Small intestine (tissue), 7 donors: ENCODE measurements at regions not wholly inside any gene's neighbourhood (a gene's known extent, or its start where the extent isn't known, plus 50 kb on each side); places are given as distances from the start of the nearest gene placed in this dataset.

ENCODE experiments used
- DNase-seq, 2 donors: peaks; one replicate each; pipeline versions ENCODE4 v3.0.0 to v3.0.0-alpha.2; 2013
- FAIRE-seq: peaks from 2 replicates; lab custom pipeline; 2012; peaks lifted over from hg19 to GRCh38; lab: Jason Lieb, UNC
- H3K27ac ChIP-seq, 3 donors: one replicate each; pipeline ENCODE4 v1.5.1; 2013; ENCODE audit warnings: low read length in 2 of 3, mild to moderate bottlenecking in 2 of 3, control low read depth in 1 of 3, inconsistent platforms in 1 of 3, low read depth in 1 of 3, moderate library complexity in 1 of 3
- H3K27me3 ChIP-seq, 3 donors: one replicate each; pipeline ENCODE4 v1.6.1; 2013; ENCODE audit warnings: low read length in 3 of 3, inconsistent platforms in 1 of 3; ENCODE audit not compliant: control insufficient read depth in 3 of 3, insufficient read depth in 3 of 3
- H3K36me3 ChIP-seq, 3 donors: one replicate each; pipeline ENCODE4 v1.6.1; 2013; ENCODE audit warnings: low read length in 3 of 3, inconsistent platforms in 1 of 3, low read depth in 1 of 3, mild to moderate bottlenecking in 1 of 3, moderate library complexity in 1 of 3; ENCODE audit not compliant: control insufficient read depth in 3 of 3, insufficient read depth in 2 of 3
- H3K4me1 ChIP-seq, 3 donors: one replicate each; pipeline ENCODE4 v1.6.1; 2013; ENCODE audit warnings: low read length in 2 of 3, inconsistent platforms in 1 of 3, low read depth in 1 of 3, mild to moderate bottlenecking in 1 of 3, moderate library complexity in 1 of 3; ENCODE audit not compliant: control insufficient read depth in 3 of 3, insufficient read depth in 2 of 3
- H3K4me3 ChIP-seq, 3 donors: one replicate each; pipeline ENCODE4 v1.5.1; 2013; ENCODE audit warnings: low read length in 3 of 3, control low read depth in 1 of 3, inconsistent platforms in 1 of 3, low read depth in 1 of 3, mild to moderate bottlenecking in 1 of 3, moderate library complexity in 1 of 3
- H3K9me3 ChIP-seq, 2 donors: one replicate each; pipeline ENCODE4 v1.6.1; 2013; ENCODE audit warnings: low read depth in 1 of 2, low read length in 1 of 2; ENCODE audit not compliant: control insufficient read depth in 2 of 2, insufficient read depth in 1 of 2
- WGBS, 3 donors: extraction: QIAGEN DNeasy Blood & Tissue Kit; methylation state at CpG; one replicate each; pipeline ENCODE4 v1.1.7; 2013; 5-methylcytosine and 5-hydroxymethylcytosine counted together
- donor health status: healthy with polysubstance abuse.
- donor health status: control.
- donor health status: control.
- donor health status: Bipolar disorder and iron deficiency.
- donor health status: healthy.

DNA sequence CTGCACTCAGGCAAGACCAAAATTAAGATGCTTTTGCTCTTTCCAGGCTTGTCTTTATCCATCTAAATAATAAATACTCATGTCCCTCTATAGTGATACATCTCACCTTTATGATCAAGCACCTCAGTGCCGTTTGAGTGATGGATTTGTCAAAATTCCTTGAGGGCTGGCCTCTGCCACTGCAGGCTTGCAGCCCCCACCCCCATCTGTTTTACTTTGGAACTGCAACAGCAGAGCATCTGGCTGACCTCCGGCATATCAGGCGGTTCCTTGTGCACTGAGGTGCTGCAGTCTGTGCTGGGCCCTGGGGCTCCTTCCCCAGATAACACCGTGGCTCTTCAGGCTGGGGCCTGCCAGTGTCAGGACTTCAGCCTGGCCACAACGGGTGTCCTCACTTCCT lies 386.9 kb downstream of the CDH26 start:
- DNase-seq (no peak), FAIRE-seq (no peak)
- Histone ChIP-seq H3K27ac (no peak overlapping the region), H3K4me3 (no peak overlapping the region), H3K27me3 (no peaks in the 10 kb centered on the region), H3K4me1 (no peaks in the 10 kb centered on the region), H3K36me3 (no peaks in the 10 kb centered on the region), H3K9me3 (no peaks in the 10 kb centered on the region)
- 65 to 77% (median 70%) methylated on average over 5 of the region's 5 CpGs for WGBS, 3 donors

DNA sequence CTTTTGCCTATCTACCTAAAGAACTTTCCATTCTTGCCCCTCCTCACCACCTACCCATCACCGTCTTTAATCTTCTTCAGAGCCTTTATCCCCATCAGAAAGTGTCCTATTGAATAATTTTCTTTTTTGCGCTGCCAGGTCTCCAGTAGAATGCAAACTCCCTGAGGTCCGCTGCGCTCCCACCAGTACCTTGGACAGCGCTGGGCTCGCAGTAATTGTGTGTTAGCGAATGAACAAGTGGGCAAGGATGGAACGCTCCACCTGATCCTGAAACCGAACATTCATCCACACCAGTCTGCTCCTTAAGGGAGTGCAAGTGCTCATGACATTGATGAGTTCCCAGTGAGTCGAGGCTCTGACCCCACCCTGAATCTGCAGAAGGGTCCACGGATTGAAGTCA lies 391.2 kb downstream of the CDH26 start:
- H3K27me3 ChIP-seq = no peaks in the 10 kb centered on the region
- FAIRE-seq = no peak
- no peak for DNase-seq
- H3K27ac ChIP-seq = no peak overlapping the region
- no peaks in the 10 kb centered on the region for H3K36me3 ChIP-seq
- H3K4me1 ChIP-seq = no peaks in the 10 kb centered on the region
- H3K4me3 ChIP-seq = no peak overlapping the region
- no peaks in the 10 kb centered on the region for H3K9me3 ChIP-seq
- WGBS, 3 donors = 89 to 94% (median 93%) methylated on average over 11 of the region's 11 CpGs

DNA sequence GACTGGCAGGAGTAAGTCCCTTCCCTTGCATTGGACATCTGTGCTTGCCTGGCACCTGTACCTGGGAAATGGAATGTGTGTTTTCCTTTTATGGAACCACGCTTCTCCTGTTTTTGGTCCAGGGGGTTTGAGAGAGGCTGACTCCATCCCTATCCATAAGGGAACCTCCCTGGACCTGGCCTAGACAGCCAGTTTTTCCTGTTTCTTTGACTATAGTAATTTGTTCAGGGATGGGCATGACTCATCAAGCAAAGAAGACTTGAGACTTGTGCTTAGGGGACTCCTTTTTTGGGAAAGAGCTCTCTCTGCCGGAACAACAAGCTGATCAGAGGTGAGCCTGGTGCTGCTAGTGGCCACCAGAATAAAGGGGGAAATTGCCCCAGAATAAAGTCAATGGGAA lies 393.8 kb downstream of the CDH26 start:
- H3K36me3 ChIP-seq = no peaks in the 10 kb centered on the region
- no peaks in the 10 kb centered on the region for H3K27me3 ChIP-seq
- no peak for FAIRE-seq
- no peak overlapping the region for H3K4me3 ChIP-seq
- H3K4me1 ChIP-seq = no peaks in the 10 kb centered on the region
- 66 to 96% (median 94%) methylated on average over 2 of the region's 2 CpGs for WGBS, 3 donors
- no peak overlapping the region for H3K27ac ChIP-seq
- DNase-seq = no peak
- no peaks in the 10 kb centered on the region for H3K9me3 ChIP-seq

DNA sequence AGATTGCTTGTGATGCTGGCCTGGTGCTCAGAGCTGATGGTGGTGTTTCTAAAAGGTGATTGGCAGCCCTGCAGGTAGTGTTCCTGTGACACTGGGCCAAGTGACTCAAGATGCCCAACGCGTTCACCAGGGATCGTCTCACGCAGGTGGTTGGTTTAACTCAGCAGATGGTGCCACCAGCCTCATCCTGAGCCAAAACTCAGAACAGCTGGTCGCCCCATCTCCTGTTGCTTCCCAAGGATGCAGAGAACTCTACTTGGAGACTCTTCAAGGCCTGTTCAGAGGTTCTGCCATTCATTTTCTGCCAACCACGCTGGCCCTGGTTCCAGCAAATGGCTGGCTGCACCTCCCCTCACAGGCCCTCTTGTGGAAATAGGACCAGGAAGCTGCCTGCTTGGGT lies 394.4 kb downstream of the CDH26 start:
- H3K4me3 ChIP-seq = no peak overlapping the region
- DNase-seq (no peak), FAIRE-seq (no peak)
- H3K27ac ChIP-seq = no peak overlapping the region
- H3K27me3 ChIP-seq = no peaks in the 10 kb centered on the region
- no peaks in the 10 kb centered on the region for H3K36me3 ChIP-seq
- 84 to 91% (median 88%) methylated on average over 6 of the region's 6 CpGs for WGBS, 3 donors
- H3K9me3 ChIP-seq = no peaks in the 10 kb centered on the region
- H3K4me1 ChIP-seq = no peaks in the 10 kb centered on the region

DNA sequence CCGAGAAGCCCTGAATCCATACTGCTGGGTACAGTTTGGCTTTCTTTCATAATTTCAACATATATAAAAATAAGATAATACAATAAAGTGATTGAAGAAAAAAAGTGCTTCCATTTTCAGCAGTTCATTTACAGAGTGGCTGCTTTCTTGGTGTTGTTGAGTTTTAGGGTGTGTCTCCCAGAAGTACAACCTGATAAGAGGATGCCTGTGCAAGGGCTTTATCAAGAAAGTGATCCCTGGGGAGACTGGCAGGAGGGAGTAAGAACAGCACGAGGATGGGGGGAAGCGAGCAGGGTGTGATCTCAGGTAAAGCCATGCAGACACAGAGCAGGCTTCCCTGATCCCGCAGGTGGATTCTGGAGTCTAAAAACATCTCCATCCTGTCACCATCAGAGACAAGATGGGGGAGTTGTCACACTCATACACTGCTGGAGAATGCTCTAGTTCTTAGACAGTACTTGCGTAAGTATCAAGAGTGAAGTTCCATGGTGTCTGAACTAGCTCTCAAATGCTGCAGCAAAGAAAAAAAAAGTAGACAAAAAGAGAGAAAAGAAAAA lies 395.9 kb downstream of the CDH26 start:
- 29 to 61% (median 40%) methylated on average over 5 of the region's 5 CpGs for WGBS, 3 donors
- FAIRE-seq = no peak

DNA sequence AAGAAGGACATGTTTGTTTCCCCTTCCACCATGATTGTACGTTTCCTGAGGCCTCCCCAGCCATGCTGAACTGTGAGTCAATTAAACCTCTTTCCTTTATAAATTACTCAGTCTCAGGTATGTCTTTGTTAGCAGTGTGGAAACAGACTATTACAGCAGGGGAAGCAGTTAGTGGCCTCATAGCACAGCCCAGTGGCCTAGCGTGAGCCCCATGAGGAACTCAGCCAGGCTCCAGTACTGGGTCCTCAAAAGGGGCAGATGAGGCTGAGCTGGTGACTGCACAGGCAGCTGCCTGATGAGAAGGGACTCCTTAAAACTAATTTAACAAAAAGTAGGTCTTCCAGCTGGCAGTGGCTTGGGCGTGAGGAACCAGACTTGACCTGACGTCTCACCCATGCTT lies 399.9 kb downstream of the CDH26 start:
- WGBS, 3 donors = 66 to 82% (median 80%) methylated on average over 4 of the region's 4 CpGs
- Histone ChIP-seq H3K27ac (no peak overlapping the region), H3K27me3 (no peaks in the 10 kb centered on the region), H3K4me3 (no peak overlapping the region), H3K4me1 (no peaks in the 10 kb centered on the region), H3K9me3 (no peaks in the 10 kb centered on the region), H3K36me3 (no peaks in the 10 kb centered on the region)
- no peak for DNase-seq
- FAIRE-seq = no peak

More for the DNA sequence above, 395.9 kb downstream of the CDH26 start:
- Histone ChIP-seq H3K9me3 (no peaks in the 10 kb centered on the region), H3K27me3 (no peaks in the 10 kb centered on the region), H3K27ac (no peak overlapping the region), H3K36me3 (no peaks in the 10 kb centered on the region), H3K4me3 (no peak overlapping the region), H3K4me1 (no peaks in the 10 kb centered on the region)
- peak; percentile 5 to 19 for DNase-seq

DNA sequence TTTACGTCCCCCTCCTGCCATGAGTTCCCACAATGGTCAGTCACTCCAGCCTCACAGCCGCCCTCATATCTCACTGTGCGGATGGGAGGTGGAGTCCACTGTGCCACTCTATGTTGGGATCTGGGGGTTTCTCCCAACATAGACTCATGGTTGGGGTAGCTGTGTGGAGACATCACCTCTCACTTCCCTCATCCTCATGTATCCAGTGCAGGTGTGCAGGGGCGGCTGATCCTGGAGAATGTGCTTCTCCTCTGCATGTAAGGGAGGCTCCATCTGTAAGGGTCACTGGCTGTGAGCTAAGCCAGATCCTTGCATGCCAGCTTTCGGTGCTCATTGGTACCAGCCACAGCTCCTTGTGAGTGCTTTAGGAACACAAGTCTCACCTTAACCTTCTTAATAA lies 400.8 kb downstream of the CDH26 start:
- Histone ChIP-seq H3K36me3 (no peaks in the 10 kb centered on the region), H3K27me3 (no peaks in the 10 kb centered on the region), H3K9me3 (no peaks in the 10 kb centered on the region), H3K4me1 (no peaks in the 10 kb centered on the region), H3K27ac (no peak overlapping the region), H3K4me3 (no peak overlapping the region)
- DNase-seq = no peak
- no peak for FAIRE-seq
- WGBS, 3 donors = 91 to 96% (median 95%) methylated on average over 5 of the region's 5 CpGs

DNA sequence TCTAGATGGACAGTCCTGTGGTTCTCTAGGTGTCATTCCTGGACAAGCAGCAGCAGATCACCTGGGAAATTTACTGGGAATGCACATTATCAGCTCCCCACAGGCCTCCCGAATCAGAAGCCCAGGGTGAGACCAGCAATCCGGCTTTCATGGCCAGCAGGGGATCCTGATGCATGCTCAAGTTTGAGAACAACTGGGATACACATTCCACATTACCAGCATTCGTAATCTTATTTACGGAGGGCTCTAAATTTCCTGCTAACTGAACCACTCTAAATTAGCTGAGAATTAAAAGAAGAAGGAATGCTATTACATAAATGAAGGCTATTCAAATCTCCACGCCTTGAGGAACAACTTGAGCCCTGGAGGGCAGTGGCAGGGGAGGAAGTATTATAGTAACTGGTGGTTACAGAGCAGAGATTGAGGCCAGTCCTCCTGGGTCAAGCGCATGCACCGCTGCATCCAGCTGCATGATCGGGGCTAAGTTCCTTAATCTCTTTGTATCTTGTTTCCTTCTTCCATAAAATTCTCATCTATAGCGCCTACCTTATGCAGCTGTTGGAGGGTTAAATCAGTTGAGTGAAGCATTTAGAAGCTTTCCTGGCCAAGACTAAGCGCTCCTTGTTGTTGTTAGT lies 403.7 kb downstream of the CDH26 start:
- Histone ChIP-seq H3K36me3 (no peaks in the 10 kb centered on the region), H3K27ac (no peak overlapping the region), H3K4me3 (no peak overlapping the region), H3K4me1 (no peaks in the 10 kb centered on the region), H3K27me3 (no peaks in the 10 kb centered on the region), H3K9me3 (no peaks in the 10 kb centered on the region)
- 63 to 70% (median 68%) methylated on average over 10 of the region's 10 CpGs for WGBS, 3 donors
- no peak for FAIRE-seq
- no peak for DNase-seq

DNA sequence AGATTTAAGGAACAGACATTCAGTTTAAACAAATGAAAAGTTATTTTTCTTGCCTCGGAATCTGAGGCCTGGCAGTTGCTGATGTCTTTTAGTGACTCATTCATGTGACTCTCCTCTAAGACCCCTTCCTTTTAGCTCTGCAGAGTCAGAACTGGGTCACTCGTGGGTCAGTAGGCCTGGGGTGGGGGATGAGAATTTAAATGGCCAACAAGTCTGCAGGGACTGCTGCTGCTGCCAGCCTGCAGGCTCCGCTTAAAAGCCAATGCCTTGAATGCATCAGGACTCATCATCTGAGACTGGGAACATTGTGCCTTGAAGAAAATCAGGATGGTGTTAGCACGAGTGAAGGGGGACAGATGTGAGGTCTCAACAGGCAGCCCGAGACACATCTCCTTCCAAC lies 404.3 kb downstream of the CDH26 start:
- Histone ChIP-seq H3K27ac (no peak overlapping the region), H3K36me3 (no peaks in the 10 kb centered on the region), H3K4me1 (no peaks in the 10 kb centered on the region), H3K4me3 (no peak overlapping the region), H3K27me3 (no peaks in the 10 kb centered on the region), H3K9me3 (no peaks in the 10 kb centered on the region)
- FAIRE-seq (no peak), DNase-seq (no peak)
- 47 to 57% (median 53%) methylated on average over 5 of the region's 5 CpGs for WGBS, 3 donors
